ENCODE measurements at regions not wholly inside any gene's neighbourhood (a gene's known extent, or its start where the extent isn't known, plus 50 kb on each side); places are given as distances from the start of the nearest gene placed in this dataset.
A peak's percentile ranks its signal among the peaks of the same experiment; 100 is the strongest.

- no peaks in the 10 kb centered on the region for H3K27me3 ChIP-seq (ENCODE audit: control insufficient read depth in 4 of 4, insufficient read depth in 4 of 4, low read length in 3 of 4)
These were observed 95.9 kb downstream of the ZFP36L2 start for GRCh38 chr2:43130548-43130875.

More at GRCh38 chr2:43130548-43130875, 95.9 kb downstream of the ZFP36L2 start:
- DNase-seq (ENCODE audit: low spot score) = no peak
- 96% methylated on average over 6 of the region's 6 CpGs for WGBS
- H3K36me3 ChIP-seq (ENCODE audit: control insufficient read depth in 4 of 4, insufficient read depth in 3 of 4, low read depth in 1 of 4, low read length in 3 of 4) = no peaks in the 10 kb centered on the region
- H3K4me1 ChIP-seq (ENCODE audit: control insufficient read depth in 4 of 4, insufficient read depth in 4 of 4, low read length in 3 of 4) = peaks cover 2 to 22% (median 9%) of the 10 kb centered on the region in 4 donors
- H3K9ac ChIP-seq (ENCODE audit: low read depth in 1 of 2, low read length in 2 of 2) = no peak overlapping the region
- no peaks in the 10 kb centered on the region for H3K9me3 ChIP-seq (ENCODE audit: control insufficient read depth in 4 of 4, low read length in 3 of 4)
- no peak overlapping the region for H3K4me3 ChIP-seq (ENCODE audit: low read depth in 1 of 3, low read length in 3 of 3)
- H3K27ac ChIP-seq (ENCODE audit: low read depth in 1 of 2, low read length in 2 of 2) = peak overlapping the region; percentile 28 to 56
- TF ChIP-seq HNF4A (conservative IDR thresholded peaks at IDR 0.05) = no peak
- no peak for TF ChIP-seq SP1 (IDR thresholded peaks at IDR 0.05)
- TF ChIP-seq FOXA2 (IDR thresholded peaks at IDR 0.05) = no peak
- no peak for TF ChIP-seq HNF4G (IDR thresholded peaks at IDR 0.05)
- TF ChIP-seq GABPA (IDR thresholded peaks at IDR 0.05 in 1 of 2, conservative IDR thresholded peaks at IDR 0.05 in 1 of 2) = no peak
- TF ChIP-seq, protein P1, sequence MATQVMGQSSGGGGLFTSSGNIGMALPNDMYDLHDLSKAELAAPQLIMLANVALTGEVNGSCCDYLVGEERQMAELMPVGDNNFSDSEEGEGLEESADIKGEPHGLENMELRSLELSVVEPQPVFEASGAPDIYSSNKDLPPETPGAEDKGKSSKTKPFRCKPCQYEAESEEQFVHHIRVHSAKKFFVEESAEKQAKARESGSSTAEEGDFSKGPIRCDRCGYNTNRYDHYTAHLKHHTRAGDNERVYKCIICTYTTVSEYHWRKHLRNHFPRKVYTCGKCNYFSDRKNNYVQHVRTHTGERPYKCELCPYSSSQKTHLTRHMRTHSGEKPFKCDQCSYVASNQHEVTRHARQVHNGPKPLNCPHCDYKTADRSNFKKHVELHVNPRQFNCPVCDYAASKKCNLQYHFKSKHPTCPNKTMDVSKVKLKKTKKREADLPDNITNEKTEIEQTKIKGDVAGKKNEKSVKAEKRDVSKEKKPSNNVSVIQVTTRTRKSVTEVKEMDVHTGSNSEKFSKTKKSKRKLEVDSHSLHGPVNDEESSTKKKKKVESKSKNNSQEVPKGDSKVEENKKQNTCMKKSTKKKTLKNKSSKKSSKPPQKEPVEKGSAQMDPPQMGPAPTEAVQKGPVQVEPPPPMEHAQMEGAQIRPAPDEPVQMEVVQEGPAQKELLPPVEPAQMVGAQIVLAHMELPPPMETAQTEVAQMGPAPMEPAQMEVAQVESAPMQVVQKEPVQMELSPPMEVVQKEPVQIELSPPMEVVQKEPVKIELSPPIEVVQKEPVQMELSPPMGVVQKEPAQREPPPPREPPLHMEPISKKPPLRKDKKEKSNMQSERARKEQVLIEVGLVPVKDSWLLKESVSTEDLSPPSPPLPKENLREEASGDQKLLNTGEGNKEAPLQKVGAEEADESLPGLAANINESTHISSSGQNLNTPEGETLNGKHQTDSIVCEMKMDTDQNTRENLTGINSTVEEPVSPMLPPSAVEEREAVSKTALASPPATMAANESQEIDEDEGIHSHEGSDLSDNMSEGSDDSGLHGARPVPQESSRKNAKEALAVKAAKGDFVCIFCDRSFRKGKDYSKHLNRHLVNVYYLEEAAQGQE (IDR thresholded peaks at IDR 0.05) = no peak
- TF ChIP-seq TAF1 (conservative IDR thresholded peaks at IDR 0.05) = no peak
- TF ChIP-seq, protein P2, sequence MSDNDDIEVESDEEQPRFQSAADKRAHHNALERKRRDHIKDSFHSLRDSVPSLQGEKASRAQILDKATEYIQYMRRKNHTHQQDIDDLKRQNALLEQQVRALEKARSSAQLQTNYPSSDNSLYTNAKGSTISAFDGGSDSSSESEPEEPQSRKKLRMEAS (IDR thresholded peaks at IDR 0.05) = no peak
- TF ChIP-seq RAD21 (IDR thresholded peaks at IDR 0.05) = no peak
- TF ChIP-seq YY1 (IDR thresholded peaks at IDR 0.05) = no peak
- no peak for TF ChIP-seq RXRA (IDR thresholded peaks at IDR 0.05)
- TF ChIP-seq CTCF (IDR thresholded peaks at IDR 0.05; ENCODE audit: low read depth, low read length, missing input control) = no peak
- TF ChIP-seq EGR1 (IDR thresholded peaks at IDR 0.05; ENCODE audit: low read depth in 2 of 2) = no peak
- TF ChIP-seq NR2F2 (IDR thresholded peaks at IDR 0.05) = no peak
- no peak for TF ChIP-seq ATF3 (IDR thresholded peaks at IDR 0.05)
- TF ChIP-seq JUND (IDR thresholded peaks at IDR 0.05) = no peak
- TF ChIP-seq FOXA1 (IDR thresholded peaks at IDR 0.05) = no peak
- no peak for TF ChIP-seq ZBTB33 (IDR thresholded peaks at IDR 0.05)

Measured in liver (tissue), 8 donors.